DND-41 (cell line): ENCODE measurements at regions not wholly inside any gene's neighbourhood (a gene's known extent, or its start where the extent isn't known, plus 50 kb on each side); places are given as distances from the start of the nearest gene placed in this dataset.

ENCODE experiments used
- ATAC-seq: fragments of 200-7000 bp; cut with Tn5 transposase; 3 replicates; pipeline ENCODE4 v1.9.1; 2021; ENCODE audit warnings: low read depth; ENCODE audit not compliant: insufficient read depth
- DNase-seq: peaks from one replicate; pipeline ENCODE4 v3.0.0-alpha.2; 2020
- H2AFZ ChIP-seq: 2 replicates; pipeline ENCODE4 v1.6.0; 2012; ENCODE audit warnings: low read depth, low read length
- H3K27ac ChIP-seq: 2 replicates; pipeline ENCODE4 v1.5.1; 2012; ENCODE audit warnings: low read length, inconsistent platforms
- H3K27me3 ChIP-seq: fragments of 200-600 bp; sonication (generic); 2 replicates; pipeline ENCODE4 v1.6.0; 2012; ENCODE audit warnings: low read length, mild to moderate bottlenecking, inconsistent platforms; ENCODE audit not compliant: insufficient read depth, poor library complexity
- H3K36me3 ChIP-seq: 2 replicates; pipeline ENCODE4 v1.5.1; 2012; ENCODE audit warnings: low read length, inconsistent platforms; ENCODE audit not compliant: insufficient read depth
- H3K4me1 ChIP-seq: 2 replicates; pipeline ENCODE4 v1.5.1; 2012; ENCODE audit warnings: mild to moderate bottlenecking, low read length; ENCODE audit not compliant: insufficient read depth
- H3K4me2 ChIP-seq: 2 replicates; pipeline ENCODE4 v1.6.0; 2012; ENCODE audit warnings: mild to moderate bottlenecking, moderate library complexity, low read length, inconsistent platforms; ENCODE audit not compliant: insufficient read depth
- H3K4me3 ChIP-seq, 2 experiments: fragments of 200-600 bp in 1 of 2; shearing (Covaris generic) in 1 of 2; 2 replicates each; pipeline ENCODE4 v1.5.1; 2012 to 2016; ENCODE audit warnings: inconsistent platforms in 2 of 2, low read length in 2 of 2, mild to moderate bottlenecking in 2 of 2, low read depth in 1 of 2, moderate library complexity in 1 of 2
- H3K79me2 ChIP-seq: 2 replicates; pipeline ENCODE4 v1.6.0; 2012; ENCODE audit warnings: low read length, inconsistent platforms; ENCODE audit not compliant: insufficient read depth
- H3K9ac ChIP-seq: 2 replicates; pipeline ENCODE4 v1.6.0; 2012; ENCODE audit warnings: low read depth, mild to moderate bottlenecking, inconsistent platforms, low read length, moderate library complexity
- H3K9me3 ChIP-seq: 2 replicates; pipeline ENCODE4 v1.5.1; 2012; ENCODE audit warnings: low read length, moderate library complexity, mild to moderate bottlenecking, inconsistent platforms; ENCODE audit not compliant: insufficient read depth, severe bottlenecking
- H4K20me1 ChIP-seq: 2 replicates; pipeline ENCODE4 v1.6.0; 2012; ENCODE audit warnings: low read length; ENCODE audit not compliant: insufficient read depth
- EZH2 ChIP-seq: IDR thresholded peaks from 3 replicates; pipeline ENCODE4 v1.6.1; 2012; ENCODE audit warnings: borderline replicate concordance, low read depth, mild to moderate bottlenecking, moderate library complexity, low read length, inconsistent platforms; ENCODE audit not compliant: severe bottlenecking
- TF ChIP-seq, protein P1 (sequence below): IDR thresholded peaks from 2 replicates; pipeline ENCODE4 v1.5.1; 2012; ENCODE audit warnings: borderline replicate concordance, low read length, moderate library complexity, mild to moderate bottlenecking; ENCODE audit not compliant: poor library complexity, severe bottlenecking; ENCODE audit errors: extremely low read depth

DNA sequence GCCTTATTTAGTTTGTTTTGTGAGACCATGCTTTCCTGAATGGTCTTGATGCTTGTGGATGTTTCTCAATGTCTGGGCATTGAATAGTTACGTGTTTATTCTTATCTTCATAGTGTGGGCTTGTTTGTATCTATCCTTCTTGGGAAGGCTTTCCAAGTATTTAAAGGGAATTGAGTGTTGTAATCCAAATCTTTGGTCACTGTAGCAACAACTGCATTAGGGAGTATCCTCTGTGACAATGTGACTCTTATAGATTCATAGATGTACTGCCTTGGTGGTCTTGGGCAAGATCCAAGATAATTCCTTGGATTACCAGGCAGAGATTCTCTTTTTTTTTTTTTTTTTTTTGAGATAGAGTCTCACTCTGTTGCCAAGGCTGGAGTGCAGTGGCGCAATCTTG is 598.4 kb downstream of the CBLN4 start:
- Histone ChIP-seq H3K4me3 (no peak overlapping the region), H3K4me2 (no peak overlapping the region), H2AFZ (no peak overlapping the region), H4K20me1 (no peaks in the 10 kb centered on the region), H3K79me2 (no peaks in the 10 kb centered on the region), H3K9ac (no peak overlapping the region), H3K27me3 (no peaks in the 10 kb centered on the region), H3K36me3 (no peaks in the 10 kb centered on the region), H3K4me1 (no peaks in the 10 kb centered on the region), H3K9me3 (no peaks in the 10 kb centered on the region), H3K27ac (no peak overlapping the region)
- DNase-seq = no peak
- no peak for TF ChIP-seq EZH2
- TF ChIP-seq, protein P1, sequence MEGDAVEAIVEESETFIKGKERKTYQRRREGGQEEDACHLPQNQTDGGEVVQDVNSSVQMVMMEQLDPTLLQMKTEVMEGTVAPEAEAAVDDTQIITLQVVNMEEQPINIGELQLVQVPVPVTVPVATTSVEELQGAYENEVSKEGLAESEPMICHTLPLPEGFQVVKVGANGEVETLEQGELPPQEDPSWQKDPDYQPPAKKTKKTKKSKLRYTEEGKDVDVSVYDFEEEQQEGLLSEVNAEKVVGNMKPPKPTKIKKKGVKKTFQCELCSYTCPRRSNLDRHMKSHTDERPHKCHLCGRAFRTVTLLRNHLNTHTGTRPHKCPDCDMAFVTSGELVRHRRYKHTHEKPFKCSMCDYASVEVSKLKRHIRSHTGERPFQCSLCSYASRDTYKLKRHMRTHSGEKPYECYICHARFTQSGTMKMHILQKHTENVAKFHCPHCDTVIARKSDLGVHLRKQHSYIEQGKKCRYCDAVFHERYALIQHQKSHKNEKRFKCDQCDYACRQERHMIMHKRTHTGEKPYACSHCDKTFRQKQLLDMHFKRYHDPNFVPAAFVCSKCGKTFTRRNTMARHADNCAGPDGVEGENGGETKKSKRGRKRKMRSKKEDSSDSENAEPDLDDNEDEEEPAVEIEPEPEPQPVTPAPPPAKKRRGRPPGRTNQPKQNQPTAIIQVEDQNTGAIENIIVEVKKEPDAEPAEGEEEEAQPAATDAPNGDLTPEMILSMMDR = no peak
- no peak for ATAC-seq

DNA sequence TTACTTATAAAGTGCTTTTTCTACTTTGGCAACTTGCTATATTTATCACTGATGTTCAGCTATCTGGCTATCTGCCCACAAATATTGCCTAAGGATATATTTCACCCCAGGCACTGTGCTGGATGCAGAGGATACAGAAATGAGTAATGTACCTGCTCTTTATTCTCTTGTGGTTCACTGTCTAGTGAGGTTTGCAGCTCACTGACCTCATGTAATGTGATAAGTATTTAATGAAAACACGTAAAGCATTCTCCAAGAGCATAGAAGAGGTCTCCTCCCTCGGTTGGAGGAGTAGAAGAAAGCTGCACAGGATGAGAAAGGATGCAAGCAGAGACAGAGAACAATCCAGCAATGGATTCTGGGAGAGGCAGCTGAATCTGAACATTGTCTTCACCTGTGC is 610.7 kb downstream of the CBLN4 start:
- H3K4me1 ChIP-seq = no peaks in the 10 kb centered on the region
- no peak overlapping the region for H3K27ac ChIP-seq
- ATAC-seq (no peak), DNase-seq (no peak)
- H3K4me3 ChIP-seq = no peak overlapping the region
- H3K36me3 ChIP-seq = no peaks in the 10 kb centered on the region
- H3K9me3 ChIP-seq = no peaks in the 10 kb centered on the region
- no peak overlapping the region for H2AFZ ChIP-seq
- no peak overlapping the region for H3K4me2 ChIP-seq
- H4K20me1 ChIP-seq = no peaks in the 10 kb centered on the region
- H3K9ac ChIP-seq = no peak overlapping the region
- no peaks in the 10 kb centered on the region for H3K79me2 ChIP-seq
- TF ChIP-seq, protein P1 = no peak
- no peak for TF ChIP-seq EZH2
- no peaks in the 10 kb centered on the region for H3K27me3 ChIP-seq

DNA sequence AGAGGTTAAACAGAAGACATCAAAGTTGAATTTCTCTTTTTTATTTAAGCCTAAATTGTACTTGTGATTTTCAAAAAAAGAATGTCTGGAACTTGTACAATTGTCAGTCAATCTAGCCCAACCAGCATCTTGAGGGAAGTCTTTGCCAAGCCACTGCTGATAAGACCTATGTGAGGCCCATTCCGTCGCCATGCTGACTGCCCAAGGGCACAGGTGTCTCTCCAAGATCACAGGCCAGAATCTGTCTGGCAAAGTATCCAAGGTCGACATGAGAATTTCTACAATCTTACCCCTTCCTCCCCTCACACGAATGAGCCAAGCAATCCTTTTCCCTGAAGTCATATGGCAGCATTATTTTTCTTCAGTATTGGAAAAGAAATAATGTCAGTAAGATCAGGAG is 614.5 kb downstream of the CBLN4 start:
- DNase-seq (no peak), ATAC-seq (no peak)
- Histone ChIP-seq H3K9me3 (no peaks in the 10 kb centered on the region), H2AFZ (no peak overlapping the region), H3K9ac (no peak overlapping the region), H3K27me3 (no peaks in the 10 kb centered on the region), H3K79me2 (no peaks in the 10 kb centered on the region), H4K20me1 (no peaks in the 10 kb centered on the region), H3K36me3 (no peaks in the 10 kb centered on the region), H3K4me2 (no peak overlapping the region), H3K4me3 (no peak overlapping the region), H3K4me1 (no peaks in the 10 kb centered on the region), H3K27ac (no peak overlapping the region)
- no peak for TF ChIP-seq EZH2

DNA sequence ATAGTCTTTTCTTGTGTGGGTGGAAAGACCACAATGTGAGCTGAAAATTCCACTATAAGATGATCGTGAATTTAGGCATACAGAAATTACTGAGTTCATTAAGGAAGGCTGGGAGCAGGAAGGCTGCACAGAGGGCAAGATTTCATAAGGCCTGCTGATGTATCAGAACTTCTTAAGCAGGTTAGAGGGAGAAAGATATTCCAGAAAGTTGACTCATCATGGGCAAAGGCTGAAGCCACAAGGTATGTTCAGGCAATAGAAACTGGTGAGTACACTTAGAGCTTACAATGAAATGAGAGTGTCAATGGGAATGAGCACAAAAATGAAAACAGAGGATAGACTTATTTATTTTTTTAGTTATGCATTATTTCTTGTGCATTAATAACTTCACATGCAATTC is 618.6 kb downstream of the CBLN4 start:
- no peak overlapping the region for H3K4me2 ChIP-seq
- H3K9ac ChIP-seq = no peak overlapping the region
- DNase-seq = no peak
- H3K9me3 ChIP-seq = no peaks in the 10 kb centered on the region
- no peaks in the 10 kb centered on the region for H3K79me2 ChIP-seq
- H3K4me3 ChIP-seq = no peak overlapping the region
- no peak for ATAC-seq
- no peaks in the 10 kb centered on the region for H4K20me1 ChIP-seq
- no peak overlapping the region for H3K27ac ChIP-seq
- H3K4me1 ChIP-seq = no peaks in the 10 kb centered on the region
- H3K27me3 ChIP-seq = no peaks in the 10 kb centered on the region
- no peak overlapping the region for H2AFZ ChIP-seq
- no peaks in the 10 kb centered on the region for H3K36me3 ChIP-seq
- TF ChIP-seq, protein P1 = no peak
- TF ChIP-seq EZH2 = no peak
